ENCODE measurements at regions not wholly inside any gene's neighbourhood (a gene's known extent, or its start where the extent isn't known, plus 50 kb on each side); places are given as distances from the start of the nearest gene placed in this dataset.

GRCh38 chr3:70840106-70840870, 527.9 kb upstream of the MDFIC2 start:
- Histone ChIP-seq H3K27ac (ENCODE audit: low read depth, low read length) (no peak overlapping the region), H3K4me1 (ENCODE audit: control insufficient read depth, insufficient read depth, low read length) (peaks cover 18% of the 10 kb centered on the region), H3K4me3 (ENCODE audit: low read depth, low read length) (no peak overlapping the region), H3K36me3 (ENCODE audit: control insufficient read depth, insufficient read depth, low read length) (no peaks in the 10 kb centered on the region), H3K9me3 (ENCODE audit: control insufficient read depth, insufficient read depth, low read length) (no peaks in the 10 kb centered on the region), H3K9ac (ENCODE audit: low read depth, low read length) (no peak overlapping the region), H3K27me3 (ENCODE audit: control insufficient read depth, insufficient read depth, low read length) (no peaks in the 10 kb centered on the region)

- Histone ChIP-seq H3K4me3 (ENCODE audit: low read depth, low read length) (no peak overlapping the region; the same call in 1 of the 2 replicates), H3K4me1 (ENCODE audit: control insufficient read depth, insufficient read depth, low read length) (peaks cover 17% of the 10 kb centered on the region), H3K27me3 (ENCODE audit: control insufficient read depth, insufficient read depth, low read length) (no peaks in the 10 kb centered on the region), H3K27ac (ENCODE audit: low read depth, low read length) (peak overlapping the region; percentile 36), H3K9me3 (ENCODE audit: control insufficient read depth, insufficient read depth, low read length) (no peaks in the 10 kb centered on the region), H3K36me3 (ENCODE audit: control insufficient read depth, insufficient read depth, low read length) (no peaks in the 10 kb centered on the region), H3K9ac (ENCODE audit: low read depth, low read length) (no peak overlapping the region)
Measured at GRCh38 chr3:70833239-70833960, 521.0 kb upstream of the MDFIC2 start.

GRCh38 chr3:70832834-70833205, 520.4 kb upstream of the MDFIC2 start:
- Histone ChIP-seq H3K27ac (ENCODE audit: low read depth, low read length) (no peak overlapping the region), H3K9ac (ENCODE audit: low read depth, low read length) (no peak overlapping the region), H3K4me1 (ENCODE audit: control insufficient read depth, insufficient read depth, low read length) (peaks cover 17% of the 10 kb centered on the region), H3K4me3 (ENCODE audit: low read depth, low read length) (no peak overlapping the region), H3K36me3 (ENCODE audit: control insufficient read depth, insufficient read depth, low read length) (no peaks in the 10 kb centered on the region), H3K27me3 (ENCODE audit: control insufficient read depth, insufficient read depth, low read length) (no peaks in the 10 kb centered on the region), H3K9me3 (ENCODE audit: control insufficient read depth, insufficient read depth, low read length) (no peaks in the 10 kb centered on the region)

- Histone ChIP-seq H3K36me3 (ENCODE audit: control insufficient read depth, insufficient read depth, low read length) (no peaks in the 10 kb centered on the region), H3K9ac (ENCODE audit: low read depth, low read length) (no peak overlapping the region), H3K9me3 (ENCODE audit: control insufficient read depth, insufficient read depth, low read length) (no peaks in the 10 kb centered on the region), H3K27ac (ENCODE audit: low read depth, low read length) (no peak overlapping the region), H3K4me1 (ENCODE audit: control insufficient read depth, insufficient read depth, low read length) (peaks cover 17% of the 10 kb centered on the region), H3K4me3 (ENCODE audit: low read depth, low read length) (no peak overlapping the region), H3K27me3 (ENCODE audit: control insufficient read depth, insufficient read depth, low read length) (no peaks in the 10 kb centered on the region)
Measured at GRCh38 chr3:70832089-70832833, 519.8 kb upstream of the MDFIC2 start.

- H3K4me1 ChIP-seq (ENCODE audit: control insufficient read depth, insufficient read depth, low read length): peaks cover 17% of the 10 kb centered on the region
Measured at GRCh38 chr3:70829092-70829491, 516.7 kb upstream of the MDFIC2 start.

GRCh38 chr3:70824773-70825172, 512.3 kb upstream of the MDFIC2 start:
- H3K4me1 ChIP-seq (ENCODE audit: control insufficient read depth, insufficient read depth, low read length): no peaks in the 10 kb centered on the region
- no peak overlapping the region for H3K27ac ChIP-seq (ENCODE audit: low read depth, low read length)
- no peaks in the 10 kb centered on the region for H3K9me3 ChIP-seq (ENCODE audit: control insufficient read depth, insufficient read depth, low read length)
- H3K27me3 ChIP-seq (ENCODE audit: control insufficient read depth, insufficient read depth, low read length): no peaks in the 10 kb centered on the region
- no peak overlapping the region for H3K4me3 ChIP-seq (ENCODE audit: low read depth, low read length)
- H3K36me3 ChIP-seq (ENCODE audit: control insufficient read depth, insufficient read depth, low read length): no peaks in the 10 kb centered on the region
- H3K9ac ChIP-seq (ENCODE audit: low read depth, low read length): no peak overlapping the region

More at GRCh38 chr3:70829092-70829491, 516.7 kb upstream of the MDFIC2 start:
- Histone ChIP-seq H3K9ac (ENCODE audit: low read depth, low read length) (no peak overlapping the region), H3K27me3 (ENCODE audit: control insufficient read depth, insufficient read depth, low read length) (no peaks in the 10 kb centered on the region), H3K36me3 (ENCODE audit: control insufficient read depth, insufficient read depth, low read length) (no peaks in the 10 kb centered on the region), H3K27ac (ENCODE audit: low read depth, low read length) (no peak overlapping the region), H3K9me3 (ENCODE audit: control insufficient read depth, insufficient read depth, low read length) (no peaks in the 10 kb centered on the region), H3K4me3 (ENCODE audit: low read depth, low read length) (no peak overlapping the region)

- no peak overlapping the region for H3K27ac ChIP-seq (ENCODE audit: low read depth, low read length)
- H3K27me3 ChIP-seq (ENCODE audit: control insufficient read depth, insufficient read depth, low read length): no peaks in the 10 kb centered on the region
- H3K4me3 ChIP-seq (ENCODE audit: low read depth, low read length): no peak overlapping the region
- H3K4me1 ChIP-seq (ENCODE audit: control insufficient read depth, insufficient read depth, low read length): no peaks in the 10 kb centered on the region
- H3K36me3 ChIP-seq (ENCODE audit: control insufficient read depth, insufficient read depth, low read length): no peaks in the 10 kb centered on the region
- H3K9me3 ChIP-seq (ENCODE audit: control insufficient read depth, insufficient read depth, low read length): no peaks in the 10 kb centered on the region
- H3K9ac ChIP-seq (ENCODE audit: low read depth, low read length): no peak overlapping the region
Measured at GRCh38 chr3:70824078-70824477, 511.6 kb upstream of the MDFIC2 start.

GRCh38 chr3:70823622-70824021, 511.2 kb upstream of the MDFIC2 start:
- no peak overlapping the region for H3K9ac ChIP-seq (ENCODE audit: low read depth, low read length)
- H3K4me1 ChIP-seq (ENCODE audit: control insufficient read depth, insufficient read depth, low read length): no peaks in the 10 kb centered on the region
- H3K9me3 ChIP-seq (ENCODE audit: control insufficient read depth, insufficient read depth, low read length): no peaks in the 10 kb centered on the region
- no peak overlapping the region for H3K27ac ChIP-seq (ENCODE audit: low read depth, low read length)
- H3K36me3 ChIP-seq (ENCODE audit: control insufficient read depth, insufficient read depth, low read length): no peaks in the 10 kb centered on the region
- H3K4me3 ChIP-seq (ENCODE audit: low read depth, low read length): no peak overlapping the region
- no peaks in the 10 kb centered on the region for H3K27me3 ChIP-seq (ENCODE audit: control insufficient read depth, insufficient read depth, low read length)

- Histone ChIP-seq H3K9me3 (ENCODE audit: control insufficient read depth, insufficient read depth, low read length) (no peaks in the 10 kb centered on the region), H3K27me3 (ENCODE audit: control insufficient read depth, insufficient read depth, low read length) (no peaks in the 10 kb centered on the region), H3K4me3 (ENCODE audit: low read depth, low read length) (no peak overlapping the region), H3K9ac (ENCODE audit: low read depth, low read length) (no peak overlapping the region), H3K27ac (ENCODE audit: low read depth, low read length) (no peak overlapping the region), H3K36me3 (ENCODE audit: control insufficient read depth, insufficient read depth, low read length) (no peaks in the 10 kb centered on the region), H3K4me1 (ENCODE audit: control insufficient read depth, insufficient read depth, low read length) (no peaks in the 10 kb centered on the region)
Measured at GRCh38 chr3:70822669-70823068, 510.2 kb upstream of the MDFIC2 start.

GRCh38 chr3:70821602-70822001, 509.2 kb upstream of the MDFIC2 start:
- Histone ChIP-seq H3K9ac (ENCODE audit: low read depth, low read length) (no peak overlapping the region), H3K36me3 (ENCODE audit: control insufficient read depth, insufficient read depth, low read length) (no peaks in the 10 kb centered on the region), H3K9me3 (ENCODE audit: control insufficient read depth, insufficient read depth, low read length) (peaks cover 2% of the 10 kb centered on the region), H3K4me3 (ENCODE audit: low read depth, low read length) (no peak overlapping the region), H3K4me1 (ENCODE audit: control insufficient read depth, insufficient read depth, low read length) (no peaks in the 10 kb centered on the region), H3K27ac (ENCODE audit: low read depth, low read length) (no peak overlapping the region), H3K27me3 (ENCODE audit: control insufficient read depth, insufficient read depth, low read length) (no peaks in the 10 kb centered on the region)

- H3K4me3 ChIP-seq (ENCODE audit: low read depth, low read length): no peak overlapping the region
- no peaks in the 10 kb centered on the region for H3K4me1 ChIP-seq (ENCODE audit: control insufficient read depth, insufficient read depth, low read length)
- no peak overlapping the region for H3K27ac ChIP-seq (ENCODE audit: low read depth, low read length)
- peaks cover 6% of the 10 kb centered on the region for H3K9me3 ChIP-seq (ENCODE audit: control insufficient read depth, insufficient read depth, low read length)
- H3K9ac ChIP-seq (ENCODE audit: low read depth, low read length): no peak overlapping the region
- no peaks in the 10 kb centered on the region for H3K27me3 ChIP-seq (ENCODE audit: control insufficient read depth, insufficient read depth, low read length)
- no peaks in the 10 kb centered on the region for H3K36me3 ChIP-seq (ENCODE audit: control insufficient read depth, insufficient read depth, low read length)
Measured at GRCh38 chr3:70820397-70820796, 508.0 kb upstream of the MDFIC2 start.
